ENCODE measurements at regions not wholly inside any gene's neighbourhood (a gene's known extent, or its start where the extent isn't known, plus 50 kb on each side); places are given as distances from the start of the nearest gene placed in this dataset.

GRCh38 chr3:115228266-115228665 lies 81.2 kb upstream of the ZBTB20 start:
- Mint-ChIP-seq H3K27me3 (no peaks in the 10 kb centered on the region), H3K4me3 (no peak overlapping the region), H3K4me1 (no peaks in the 10 kb centered on the region), H3K27ac (no peak overlapping the region), H3K36me3 (ENCODE audit: low read depth) (no peaks in the 10 kb centered on the region), H3K9me3 (ENCODE audit: low read depth) (no peaks in the 10 kb centered on the region)
- DNase-seq: no peak
- intact Hi-C loops (cut with DNase I, micrococcal nuclease): no loop called here
- ChIA-PET CTCF (no interaction called here), POLR2A (no interaction called here)
- no peak for ATAC-seq

- ChIA-PET CTCF (interaction anchor here (0.9 kb wide), 1 partner anchor 12 kb away, joined by 3 read pairs; no protein-coding TSS in a partner anchor), POLR2A (interaction anchor here (0.7 kb wide), 1 partner anchor 179 kb away, joined by 6 read pairs; no protein-coding TSS in a partner anchor)
- no peak for DNase-seq
- H3K27me3 Mint-ChIP-seq: no peaks in the 10 kb centered on the region
- H3K4me1 Mint-ChIP-seq: no peaks in the 10 kb centered on the region
- no peaks in the 10 kb centered on the region for H3K36me3 Mint-ChIP-seq (ENCODE audit: low read depth)
- H3K27ac Mint-ChIP-seq: no peak overlapping the region
- no peak overlapping the region for H3K4me3 Mint-ChIP-seq
- no peak for ATAC-seq
- no peaks in the 10 kb centered on the region for H3K9me3 Mint-ChIP-seq (ENCODE audit: low read depth)
- intact Hi-C loops (cut with DNase I, micrococcal nuclease): no loop called here
These were observed 85.1 kb upstream of the ZBTB20 start for GRCh38 chr3:115232167-115232566.

- no peaks in the 10 kb centered on the region for H3K4me1 Mint-ChIP-seq
- no peak overlapping the region for H3K4me3 Mint-ChIP-seq
- intact Hi-C loops (cut with DNase I, micrococcal nuclease): no loop called here
- POLR2A ChIA-PET: no interaction called here
- H3K9me3 Mint-ChIP-seq (ENCODE audit: low read depth): no peaks in the 10 kb centered on the region
- no peaks in the 10 kb centered on the region for H3K27me3 Mint-ChIP-seq
- ATAC-seq (no peak), DNase-seq (no peak)
- H3K36me3 Mint-ChIP-seq (ENCODE audit: low read depth): no peaks in the 10 kb centered on the region
- CTCF ChIA-PET: interaction anchor here (0.7 kb wide), 1 partner anchor 652 kb away, joined by 3 read pairs; no protein-coding TSS in a partner anchor
- H3K27ac Mint-ChIP-seq: no peak overlapping the region
These were observed 85.9 kb upstream of the ZBTB20 start for GRCh38 chr3:115233021-115233420.

GRCh38 chr3:115236496-115236895 lies 89.4 kb upstream of the ZBTB20 start:
- intact Hi-C loops (cut with DNase I, micrococcal nuclease): no loop called here
- ChIA-PET POLR2A (no interaction called here), CTCF (no interaction called here)
- DNase-seq (no peak), ATAC-seq (no peak)
- Mint-ChIP-seq H3K36me3 (ENCODE audit: low read depth) (no peaks in the 10 kb centered on the region), H3K27ac (no peak overlapping the region), H3K4me3 (no peak overlapping the region), H3K4me1 (no peaks in the 10 kb centered on the region), H3K27me3 (no peaks in the 10 kb centered on the region), H3K9me3 (ENCODE audit: low read depth) (no peaks in the 10 kb centered on the region)

GRCh38 chr3:115239717-115240116 lies 92.6 kb upstream of the ZBTB20 start:
- ChIA-PET POLR2A (no interaction called here), CTCF (no interaction called here)
- DNase-seq: no peak
- Mint-ChIP-seq H3K36me3 (ENCODE audit: low read depth) (peaks cover 2% of the 10 kb centered on the region), H3K4me1 (no peaks in the 10 kb centered on the region), H3K27me3 (no peaks in the 10 kb centered on the region), H3K4me3 (no peak overlapping the region), H3K27ac (no peak overlapping the region), H3K9me3 (ENCODE audit: low read depth) (no peaks in the 10 kb centered on the region)
- intact Hi-C loops (cut with DNase I, micrococcal nuclease): no loop called here
- ATAC-seq: no peak

- Mint-ChIP-seq H3K4me1 (no peaks in the 10 kb centered on the region), H3K4me3 (no peak overlapping the region), H3K27me3 (no peaks in the 10 kb centered on the region), H3K9me3 (ENCODE audit: low read depth) (no peaks in the 10 kb centered on the region), H3K27ac (no peak overlapping the region), H3K36me3 (ENCODE audit: low read depth) (peaks cover 2% of the 10 kb centered on the region)
- ATAC-seq (no peak), DNase-seq (no peak)
- ChIA-PET POLR2A (no interaction called here), CTCF (no interaction called here)
- intact Hi-C loops (cut with DNase I, micrococcal nuclease): no loop called here
These were observed 97.3 kb upstream of the ZBTB20 start for GRCh38 chr3:115244350-115244749.

GRCh38 chr3:115245438-115245837 lies 98.3 kb upstream of the ZBTB20 start:
- ChIA-PET POLR2A (no interaction called here), CTCF (interaction anchor here (0.9 to 1.5 kb wide), 2 partner anchors 7 to 356 kb away, joined by 3 to 5 read pairs; no protein-coding TSS in a partner anchor)
- Mint-ChIP-seq H3K36me3 (ENCODE audit: low read depth) (peaks cover 2% of the 10 kb centered on the region), H3K4me3 (no peak overlapping the region), H3K9me3 (ENCODE audit: low read depth) (no peaks in the 10 kb centered on the region), H3K27me3 (no peaks in the 10 kb centered on the region), H3K4me1 (no peaks in the 10 kb centered on the region), H3K27ac (no peak overlapping the region)
- ATAC-seq (no peak), DNase-seq (no peak)
- intact Hi-C loops (cut with DNase I, micrococcal nuclease): no loop called here

- ATAC-seq (no peak), DNase-seq (no peak)
- CTCF ChIA-PET: interaction anchor here (0.9 to 1.5 kb wide), 2 partner anchors 8 to 355 kb away, joined by 3 to 5 read pairs; no protein-coding TSS in a partner anchor
- POLR2A ChIA-PET: no interaction called here
- intact Hi-C loops (cut with DNase I, micrococcal nuclease): no loop called here
- no peak overlapping the region for H3K4me3 Mint-ChIP-seq
- H3K4me1 Mint-ChIP-seq: no peaks in the 10 kb centered on the region
- no peaks in the 10 kb centered on the region for H3K9me3 Mint-ChIP-seq (ENCODE audit: low read depth)
- H3K36me3 Mint-ChIP-seq (ENCODE audit: low read depth): peaks cover 2% of the 10 kb centered on the region
- H3K27me3 Mint-ChIP-seq: no peaks in the 10 kb centered on the region
- H3K27ac Mint-ChIP-seq: no peak overlapping the region
These were observed 98.8 kb upstream of the ZBTB20 start for GRCh38 chr3:115245899-115246298.

GRCh38 chr3:115246461-115247020 lies 99.5 kb upstream of the ZBTB20 start:
- no peak overlapping the region for H3K4me3 Mint-ChIP-seq
- no peaks in the 10 kb centered on the region for H3K9me3 Mint-ChIP-seq (ENCODE audit: low read depth)
- DNase-seq (no peak), ATAC-seq (no peak)
- no peak overlapping the region for H3K27ac Mint-ChIP-seq
- peaks cover 2% of the 10 kb centered on the region for H3K36me3 Mint-ChIP-seq (ENCODE audit: low read depth)
- CTCF ChIA-PET: interaction anchor here (0.9 to 1.5 kb wide), 3 partner anchors 9 to 355 kb away, joined by 3 to 5 read pairs (median 4); no protein-coding TSS in a partner anchor
- POLR2A ChIA-PET: no interaction called here
- intact Hi-C loops (cut with DNase I, micrococcal nuclease): no loop called here
- no peaks in the 10 kb centered on the region for H3K27me3 Mint-ChIP-seq
- no peaks in the 10 kb centered on the region for H3K4me1 Mint-ChIP-seq

- CTCF ChIA-PET: interaction anchor here (0.7 to 0.9 kb wide), 2 partner anchors 154 to 190 kb away, joined by 3 to 4 read pairs; no protein-coding TSS in a partner anchor
These were observed 101.2 kb upstream of the ZBTB20 start for GRCh38 chr3:115248274-115248673.

GRCh38 chr3:115251509-115251908 lies 104.4 kb upstream of the ZBTB20 start:
- Mint-ChIP-seq H3K4me3 (no peak overlapping the region), H3K9me3 (ENCODE audit: low read depth) (peaks cover 11% of the 10 kb centered on the region), H3K27ac (no peak overlapping the region), H3K36me3 (ENCODE audit: low read depth) (no peaks in the 10 kb centered on the region), H3K4me1 (no peaks in the 10 kb centered on the region), H3K27me3 (peaks cover 5% of the 10 kb centered on the region)
- no peak for ATAC-seq
- CTCF ChIA-PET: no interaction called here
- POLR2A ChIA-PET: no interaction called here
- intact Hi-C loops (cut with DNase I, micrococcal nuclease): no loop called here
- DNase-seq: no peak

More at GRCh38 chr3:115248274-115248673, 101.2 kb upstream of the ZBTB20 start:
- POLR2A ChIA-PET: no interaction called here
- ATAC-seq (no peak), DNase-seq (no peak)
- no peaks in the 10 kb centered on the region for H3K9me3 Mint-ChIP-seq (ENCODE audit: low read depth)
- no peaks in the 10 kb centered on the region for H3K4me1 Mint-ChIP-seq
- no peak overlapping the region for H3K4me3 Mint-ChIP-seq
- intact Hi-C loops (cut with DNase I, micrococcal nuclease): no loop called here
- H3K27ac Mint-ChIP-seq: no peak overlapping the region
- peaks cover 2% of the 10 kb centered on the region for H3K36me3 Mint-ChIP-seq (ENCODE audit: low read depth)
- no peaks in the 10 kb centered on the region for H3K27me3 Mint-ChIP-seq

GRCh38 chr3:115252679-115253078 lies 105.6 kb upstream of the ZBTB20 start:
- H3K9me3 Mint-ChIP-seq (ENCODE audit: low read depth): peaks cover 18% of the 10 kb centered on the region
- intact Hi-C loops (cut with DNase I, micrococcal nuclease): no loop called here
- CTCF ChIA-PET: no interaction called here

More at GRCh38 chr3:115252679-115253078, 105.6 kb upstream of the ZBTB20 start:
- no peak for ATAC-seq
- POLR2A ChIA-PET: no interaction called here
- Mint-ChIP-seq H3K27ac (no peak overlapping the region), H3K4me3 (no peak overlapping the region), H3K27me3 (peaks cover 6% of the 10 kb centered on the region), H3K36me3 (ENCODE audit: low read depth) (no peaks in the 10 kb centered on the region), H3K4me1 (no peaks in the 10 kb centered on the region)
- no peak for DNase-seq
